COLO668 (cell line): ENCODE measurements at regions not wholly inside any gene's neighbourhood (a gene's known extent, or its start where the extent isn't known, plus 50 kb on each side); places are given as distances from the start of the nearest gene placed in this dataset.
"Not testable (repeated sequence)": the region's sequence is repeated elsewhere in the genome, so short reads cannot be mapped to it uniquely, and the experiment has no call there.

Source experiments
- DNase-seq: peaks from one replicate; lab custom pipeline; 2025; ENCODE audit not compliant: unreplicated experiment; lab: John Stamatoyannopoulos, UW

DNA sequence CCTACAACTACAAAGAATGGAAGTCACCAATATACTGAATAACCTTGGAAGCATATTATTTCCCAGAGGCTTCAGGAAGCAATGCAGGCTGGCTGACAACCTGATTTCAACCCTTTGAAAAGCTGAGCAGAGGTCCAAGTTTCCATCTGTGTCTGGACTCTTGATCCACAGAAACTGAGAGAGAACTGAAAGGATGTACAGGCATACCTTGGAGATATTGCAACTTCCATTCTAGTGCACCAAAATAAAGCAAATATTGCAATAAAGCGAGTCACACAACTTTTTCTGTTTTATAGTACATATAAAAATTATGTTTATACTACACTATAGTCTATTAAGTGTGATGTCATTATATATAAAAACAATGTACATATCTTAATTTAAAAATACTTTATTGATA, 85.3 kb downstream of the TYW3 start:
- no peak for DNase-seq

DNA sequence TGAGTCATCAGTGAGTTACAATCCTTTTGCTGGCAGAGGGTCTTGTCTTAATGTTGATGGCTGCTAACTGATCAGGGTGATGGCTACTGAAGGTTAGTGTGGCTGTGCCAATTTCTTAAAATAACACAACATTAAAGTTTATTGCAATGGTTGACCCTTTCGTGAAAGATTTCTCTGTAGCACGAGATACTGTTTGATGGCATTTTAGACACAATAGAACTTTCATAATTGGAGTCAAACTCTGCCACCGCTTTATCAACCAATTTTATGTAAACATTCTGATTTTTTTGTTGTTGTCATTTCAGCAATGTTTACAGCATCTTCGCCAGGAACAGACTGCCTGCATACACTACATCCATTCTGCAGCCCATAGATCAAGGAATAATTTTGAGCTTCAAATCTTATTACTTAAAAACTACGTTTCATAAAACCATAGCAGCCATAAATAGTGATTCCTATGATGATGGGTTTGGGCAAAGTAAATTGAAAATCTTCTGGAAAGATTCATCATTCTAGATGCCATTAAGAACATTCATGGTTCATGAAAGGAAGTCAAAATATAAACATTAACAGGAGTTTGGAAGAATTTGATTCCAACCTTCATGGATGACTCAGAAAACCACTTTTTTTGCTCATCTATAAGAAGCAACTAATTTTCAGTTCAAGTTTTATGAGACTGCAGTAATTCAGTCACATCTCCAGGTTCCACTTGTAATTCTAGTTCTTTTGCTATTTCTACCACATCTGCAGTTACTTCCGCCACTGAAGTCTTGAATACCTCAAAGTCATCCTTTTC, 85.9 kb downstream of the TYW3 start:
- no peak for DNase-seq

DNA sequence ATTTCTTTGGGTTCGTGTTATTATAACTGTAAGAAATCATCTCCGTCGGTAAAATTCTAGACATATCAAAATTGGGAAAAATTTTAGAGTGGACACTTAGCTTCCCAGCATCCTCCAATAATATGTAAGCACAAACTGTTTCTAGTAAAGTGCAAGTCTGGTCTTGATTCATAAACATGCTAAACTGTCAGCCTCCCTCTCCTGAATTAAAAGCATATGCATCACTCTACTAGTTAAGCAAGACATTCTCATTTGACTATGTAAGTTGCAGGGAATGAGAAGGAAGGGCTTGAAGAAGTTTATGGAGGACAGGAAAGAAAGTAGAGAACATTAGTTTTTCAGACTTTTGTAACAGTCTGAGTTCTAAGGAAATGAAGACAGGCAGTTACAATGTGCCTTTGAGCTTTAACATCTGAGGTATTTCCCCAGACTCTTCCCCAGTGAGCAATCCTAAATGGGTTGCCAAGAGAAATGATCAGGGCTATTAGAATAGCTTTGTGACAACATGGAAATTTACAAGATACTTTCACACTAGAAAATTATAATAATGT, 90.0 kb downstream of the TYW3 start:
- no peak for DNase-seq

DNA sequence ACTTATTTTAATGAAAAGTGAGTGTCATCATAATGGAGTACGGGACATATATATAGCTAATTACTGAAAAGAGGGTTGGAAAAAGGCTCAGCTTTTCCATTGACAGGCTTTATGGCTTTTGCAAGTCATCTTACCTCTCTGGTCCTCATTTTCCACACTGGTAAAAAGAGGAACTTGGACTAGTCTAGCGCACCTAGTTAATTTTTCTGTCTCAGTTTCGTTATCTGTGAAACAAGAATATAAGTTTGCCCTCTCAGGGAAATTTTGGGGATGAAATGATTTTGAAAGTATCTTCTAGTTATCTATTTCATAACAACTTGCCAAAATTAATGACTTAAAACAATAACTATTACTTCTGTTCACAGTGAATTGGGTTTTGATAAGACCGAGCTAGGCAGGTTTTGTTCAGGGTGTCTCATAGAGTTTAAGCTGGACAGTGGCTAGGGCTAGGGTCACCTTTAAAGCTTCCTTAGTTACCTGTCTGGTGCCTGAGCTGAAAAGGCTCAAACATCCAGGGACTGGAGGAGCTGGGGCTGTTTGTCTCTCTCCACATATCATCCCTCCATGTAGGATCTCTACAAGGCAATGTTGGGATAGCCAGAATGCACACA, 91.7 kb downstream of the TYW3 start:
- DNase-seq = no peak

DNA sequence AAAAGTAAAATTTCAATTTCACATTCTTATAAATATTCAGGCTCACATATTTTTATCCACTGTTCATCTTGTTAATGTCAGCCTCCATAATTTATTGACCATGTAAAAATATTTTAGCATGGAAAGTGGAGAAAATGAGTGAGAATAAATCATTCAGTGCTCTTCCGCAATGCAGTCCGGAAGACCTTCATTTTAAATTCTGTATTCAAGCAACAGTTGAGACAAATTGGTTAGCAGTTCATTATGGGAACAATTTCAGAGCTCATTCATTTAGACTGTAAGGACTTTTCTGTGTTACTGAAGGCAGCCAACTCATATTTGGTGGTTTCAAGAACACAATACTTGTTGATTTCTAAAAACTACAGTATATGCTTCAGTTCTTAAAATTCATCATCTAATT, 97.8 kb downstream of the TYW3 start:
- no peak for DNase-seq

DNA sequence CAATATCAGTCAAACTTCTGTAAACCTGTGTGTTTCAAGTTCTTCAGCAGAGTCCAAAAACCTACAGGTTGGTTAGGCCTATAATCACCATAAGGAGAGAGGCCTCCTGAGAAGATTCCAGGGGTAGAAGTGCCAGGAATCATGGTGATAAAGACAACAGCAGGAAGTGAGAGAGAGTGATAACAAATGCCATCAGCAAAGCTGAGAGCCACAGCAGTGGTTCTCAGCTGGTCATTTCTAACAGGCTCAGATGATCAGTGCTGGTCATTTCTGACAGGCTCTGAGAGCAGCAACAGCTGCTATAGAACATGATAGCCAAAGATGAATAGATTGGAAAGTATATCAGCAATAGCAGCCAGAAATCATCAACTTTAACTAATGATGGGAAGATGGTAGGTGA, 101.3 kb downstream of the TYW3 start:
- DNase-seq = no peak

DNA sequence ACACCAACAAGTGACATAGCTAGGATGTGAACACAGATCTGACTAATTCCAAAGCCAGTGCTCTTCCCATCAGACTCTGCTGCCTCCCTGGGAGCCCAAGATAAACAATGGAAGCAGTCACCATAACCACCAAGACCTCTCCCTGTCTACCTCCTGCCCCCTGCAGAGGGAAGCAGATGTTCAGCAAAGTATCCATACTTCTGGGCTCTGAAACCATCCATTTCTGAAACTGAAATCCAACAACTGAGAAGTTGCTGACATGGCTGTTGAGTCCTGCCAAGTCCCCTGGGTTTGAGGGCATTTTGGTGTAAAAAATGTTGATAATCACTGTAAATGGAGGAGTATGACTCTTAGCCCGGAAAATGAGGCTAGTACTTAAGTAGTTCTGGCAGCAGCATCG, 102.1 kb downstream of the TYW3 start:
- no peak for DNase-seq

DNA sequence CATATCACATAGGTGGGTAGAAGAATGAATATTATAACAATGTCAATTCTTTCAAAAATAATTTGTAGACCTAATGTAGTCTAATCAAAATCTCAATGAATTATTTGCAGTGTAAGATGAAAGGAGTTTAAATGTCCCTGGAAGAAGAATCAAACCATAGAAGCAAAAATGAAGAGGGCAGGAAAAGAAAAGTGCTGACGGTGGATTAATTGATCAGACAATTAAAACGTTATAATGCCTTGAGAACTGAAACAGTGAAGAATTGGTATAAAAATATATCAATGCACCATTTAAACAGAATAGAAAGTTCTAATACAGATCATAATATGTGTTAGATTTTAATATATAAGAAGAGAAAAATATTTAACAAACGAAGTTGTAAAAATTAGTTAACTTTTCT, 109.8 kb downstream of the TYW3 start:
- DNase-seq = no peak

DNA sequence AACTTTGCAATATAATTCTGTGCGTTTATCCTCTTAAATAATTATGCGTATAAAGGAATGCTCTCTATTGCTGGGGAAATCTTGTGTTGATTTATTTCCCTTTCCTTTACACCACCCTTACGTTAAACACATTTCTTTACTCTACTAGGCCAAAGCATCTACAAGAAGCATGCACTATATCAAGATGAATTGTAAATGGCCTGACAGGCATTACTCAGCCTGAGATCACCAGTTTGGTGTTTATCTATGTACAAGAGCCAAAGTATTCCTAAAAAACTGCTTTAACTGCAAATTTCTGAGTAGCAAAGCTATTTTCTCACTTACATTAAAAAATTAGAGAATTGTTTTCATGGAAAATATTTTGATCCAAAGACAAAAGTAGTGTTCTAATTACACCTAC, 114.8 kb downstream of the TYW3 start:
- no peak for DNase-seq

DNA sequence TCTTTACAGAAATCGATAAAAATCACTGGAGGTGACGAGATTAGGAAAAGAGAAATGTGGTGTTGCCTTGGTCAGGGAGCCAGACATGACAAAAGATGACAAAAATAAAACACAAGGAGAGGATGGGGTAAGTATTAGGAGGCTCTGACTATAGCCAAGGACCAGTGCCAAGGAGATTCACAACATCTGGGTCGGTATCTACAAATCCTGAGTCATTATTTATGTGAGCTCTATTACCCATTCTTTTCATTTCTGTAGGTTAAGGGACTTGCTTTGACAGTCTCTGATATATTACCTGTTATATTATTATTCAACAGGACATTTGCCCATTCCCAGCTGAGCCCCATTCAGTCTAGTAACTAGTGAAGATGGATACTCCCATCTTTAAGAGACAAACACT, 120.8 kb downstream of the TYW3 start:
- no peak for DNase-seq

DNA sequence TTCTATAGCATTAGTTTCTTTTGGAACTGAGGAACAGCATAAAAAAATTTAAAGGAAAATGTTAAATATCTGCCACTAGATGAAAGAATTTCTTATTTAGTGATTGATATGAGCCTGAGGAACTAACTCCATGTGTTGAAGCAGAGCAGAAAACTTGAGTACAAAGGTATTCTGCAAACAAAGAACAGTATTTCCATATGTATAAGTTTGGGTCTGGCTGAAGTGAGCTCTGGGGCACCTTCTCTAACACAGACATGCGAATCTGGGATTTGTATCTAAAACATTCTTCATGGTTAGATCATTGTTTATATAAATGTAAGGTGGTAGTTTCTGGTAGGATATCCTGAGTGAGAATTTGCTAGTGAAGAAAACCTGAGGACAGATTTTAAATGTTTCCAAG, 123.2 kb downstream of the TYW3 start:
- DNase-seq = no peak

DNA sequence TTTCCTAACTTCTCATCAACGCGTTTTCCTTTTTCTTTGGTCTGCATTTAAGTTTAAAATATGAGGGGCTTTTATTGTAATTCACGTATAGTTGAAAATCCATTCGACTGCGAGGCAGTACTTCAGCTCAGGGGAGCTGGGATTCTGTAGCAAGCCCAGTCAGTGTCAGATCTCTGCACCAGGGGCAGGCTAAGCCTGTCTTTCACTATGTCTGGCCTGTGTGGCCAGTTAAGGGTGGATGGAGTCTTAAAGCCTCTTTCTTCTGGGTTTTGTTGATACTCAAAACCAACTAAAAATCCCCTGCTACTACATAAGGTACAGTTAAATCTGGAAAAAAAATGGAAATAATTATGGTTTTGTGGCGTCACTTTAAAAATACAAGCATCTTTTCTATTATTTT, 124.7 kb downstream of the TYW3 start:
- no peak for DNase-seq

DNA sequence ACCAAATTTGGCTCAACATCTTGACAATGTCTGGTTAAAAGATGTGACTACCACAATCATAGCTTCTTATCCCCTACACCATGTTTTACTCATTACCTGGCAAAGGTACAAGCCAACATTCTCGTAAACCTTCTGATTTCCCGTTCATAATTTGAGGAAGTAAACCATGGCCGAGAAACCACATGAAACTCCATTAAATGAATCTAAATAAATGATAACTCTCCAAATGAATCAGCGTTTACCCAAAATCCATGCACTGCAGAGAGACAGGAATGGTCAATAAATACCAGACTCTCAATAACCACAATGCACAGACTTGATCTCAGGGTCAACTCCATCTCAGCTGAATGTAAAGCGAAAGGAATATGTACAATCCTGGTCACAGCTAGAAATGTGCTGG, 125.2 kb downstream of the TYW3 start:
- no peak for DNase-seq

DNA sequence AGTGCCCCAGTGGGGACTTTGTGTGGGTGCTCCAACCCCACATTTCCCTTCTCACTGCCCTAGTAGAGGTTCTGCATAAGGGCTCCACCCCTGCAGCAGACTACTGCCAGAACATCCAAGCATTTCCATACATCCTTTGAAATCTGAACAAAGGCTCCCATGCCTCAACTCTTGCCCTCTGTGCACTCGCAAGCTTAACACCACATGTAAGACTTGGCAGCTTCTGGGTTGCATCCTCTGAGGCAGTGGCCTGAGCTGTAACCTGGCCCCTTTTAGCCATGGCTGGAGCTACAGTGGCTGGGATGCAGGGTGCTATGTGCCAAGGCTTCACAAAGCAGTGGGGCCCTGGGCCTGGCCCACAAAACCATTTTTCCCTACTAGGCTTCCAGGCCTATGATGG, 128.9 kb downstream of the TYW3 start:
- DNase-seq = no peak

DNA sequence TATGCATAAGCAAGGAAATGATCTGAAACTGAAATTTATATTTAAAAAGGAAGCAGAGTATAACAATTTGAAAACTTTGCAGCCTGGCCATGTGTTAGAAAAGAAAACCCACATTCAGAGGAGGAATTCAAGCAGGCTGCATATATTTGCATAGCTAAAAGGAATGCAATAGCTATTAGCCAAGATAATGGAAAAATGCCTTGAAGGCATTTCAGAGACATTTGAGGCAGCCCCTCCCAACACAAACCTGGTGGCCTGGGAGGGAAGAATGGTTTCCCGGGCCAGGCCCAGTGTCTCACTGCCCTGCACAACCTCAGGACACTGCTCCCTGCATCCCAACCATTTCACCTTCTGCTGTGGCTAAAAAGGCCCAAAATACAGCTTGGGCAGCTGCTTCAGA, 136.8 kb downstream of the TYW3 start:
- DNase-seq = no peak

DNA sequence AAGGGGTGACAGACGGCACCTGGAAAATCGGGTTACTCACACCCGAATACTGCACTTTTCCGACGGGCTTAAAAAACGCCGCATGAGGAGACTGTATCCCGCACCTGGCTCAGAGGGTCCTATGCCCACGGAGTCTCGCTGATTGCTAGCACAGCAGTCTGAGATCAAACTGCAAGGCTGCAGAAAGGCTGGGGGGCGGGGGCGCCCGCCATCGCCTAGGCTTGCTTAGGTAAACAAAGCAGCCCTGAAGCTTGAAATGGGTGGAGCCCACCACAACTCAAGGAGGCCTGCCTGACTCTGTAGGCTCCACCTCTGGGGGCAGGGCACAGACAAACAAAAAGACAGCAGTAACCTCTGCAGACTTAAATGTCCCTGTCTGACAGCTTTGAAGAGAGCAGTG, 144.4 kb downstream of the TYW3 start:
- DNase-seq = not testable (repeated sequence)

DNA sequence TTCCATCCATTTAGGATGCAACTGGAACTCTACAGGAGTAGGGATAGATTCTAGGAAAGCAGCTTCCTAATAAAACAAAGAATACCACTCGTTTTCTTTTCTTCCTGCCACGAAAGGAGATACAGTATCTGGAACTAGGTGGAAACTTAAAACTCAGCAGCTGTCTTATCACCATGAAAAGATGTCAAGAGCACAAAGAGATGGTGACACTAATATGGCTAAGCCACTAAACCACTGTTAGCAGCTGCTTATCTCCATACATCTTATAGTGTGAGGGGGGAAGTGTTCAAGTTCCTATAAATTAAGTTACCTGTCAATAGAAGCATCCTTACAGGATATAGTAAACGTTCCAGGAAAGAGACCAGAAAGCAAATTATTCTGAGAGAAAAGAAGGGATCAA, 162.5 kb downstream of the TYW3 start:
- DNase-seq = no peak

DNA sequence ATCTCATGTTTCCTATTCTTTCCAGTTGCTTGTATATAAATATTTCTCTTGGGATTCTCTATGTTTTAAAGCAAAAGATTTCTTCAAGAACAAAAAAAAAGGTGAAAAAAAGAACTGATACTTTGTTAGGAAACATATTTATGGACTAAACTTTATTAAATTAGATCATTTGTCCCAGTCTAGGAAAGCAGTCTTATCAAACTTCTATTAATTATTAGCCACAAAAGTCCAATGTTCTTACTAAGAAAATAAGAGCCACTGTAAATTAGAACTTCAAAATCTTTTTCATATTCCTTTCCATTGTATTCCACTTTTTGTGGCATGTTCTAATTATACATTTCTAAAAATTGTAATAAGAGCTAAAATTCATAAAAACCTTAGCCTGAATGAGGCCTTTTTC, 175.2 kb downstream of the TYW3 start:
- DNase-seq = no peak

DNA sequence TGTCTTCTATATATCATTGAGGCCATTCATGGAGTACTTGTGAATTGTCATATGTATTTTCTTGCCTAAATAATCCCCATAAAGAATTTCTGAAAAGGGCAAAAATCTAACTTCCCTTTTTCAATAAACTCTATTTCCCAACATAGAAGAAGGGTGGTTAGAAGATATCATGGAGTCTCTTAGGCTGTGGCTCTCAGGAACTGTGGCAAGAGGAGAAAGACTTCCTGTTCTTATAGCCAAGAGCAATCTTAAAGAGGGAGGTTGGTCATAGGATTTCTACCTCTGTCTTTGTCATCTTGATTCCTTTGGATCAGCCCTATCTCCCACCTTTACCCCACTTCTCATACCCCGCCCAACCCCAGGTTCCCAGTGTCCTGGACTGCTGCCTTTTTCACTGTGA, 175.8 kb downstream of the TYW3 start:
- DNase-seq = no peak

DNA sequence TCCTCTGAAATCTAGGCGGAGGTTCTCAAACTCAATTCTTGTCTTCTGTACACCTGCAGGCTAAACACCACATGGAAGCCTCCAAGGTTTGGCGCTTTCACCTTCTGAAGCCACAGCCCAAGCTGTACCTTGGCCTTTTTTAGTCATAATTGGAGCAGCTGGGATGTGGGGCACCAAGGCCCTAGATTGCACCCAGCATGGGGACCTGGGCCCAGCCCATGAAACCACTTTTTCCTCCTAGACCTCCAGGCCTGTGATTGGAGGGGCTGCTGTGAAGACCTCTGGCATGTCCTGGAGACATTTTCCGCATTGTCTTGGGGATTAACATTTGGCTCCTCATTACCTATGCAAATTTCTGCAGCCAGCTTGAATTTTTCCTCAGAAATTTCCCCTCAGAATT, 181.0 kb downstream of the TYW3 start:
- no peak for DNase-seq

DNA sequence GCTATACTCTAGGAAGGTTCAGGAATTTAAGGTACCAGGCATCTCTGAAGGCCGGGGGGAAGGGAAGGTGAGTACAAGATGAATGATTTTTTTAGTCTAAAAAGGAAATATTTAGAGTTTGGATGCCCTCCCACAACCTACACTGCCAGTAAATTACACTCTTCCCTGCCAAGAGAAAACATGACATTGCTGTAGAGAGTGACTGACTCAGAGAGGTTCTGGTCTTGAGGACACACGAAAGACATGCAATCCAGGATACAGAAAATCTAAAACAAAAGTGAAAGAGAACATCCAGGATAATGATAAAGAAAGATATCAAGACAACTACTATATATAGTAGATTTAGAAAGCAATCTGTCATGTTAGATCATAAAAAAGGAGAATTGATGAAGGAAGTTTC, 200.5 kb downstream of the TYW3 start:
- no peak for DNase-seq

DNA sequence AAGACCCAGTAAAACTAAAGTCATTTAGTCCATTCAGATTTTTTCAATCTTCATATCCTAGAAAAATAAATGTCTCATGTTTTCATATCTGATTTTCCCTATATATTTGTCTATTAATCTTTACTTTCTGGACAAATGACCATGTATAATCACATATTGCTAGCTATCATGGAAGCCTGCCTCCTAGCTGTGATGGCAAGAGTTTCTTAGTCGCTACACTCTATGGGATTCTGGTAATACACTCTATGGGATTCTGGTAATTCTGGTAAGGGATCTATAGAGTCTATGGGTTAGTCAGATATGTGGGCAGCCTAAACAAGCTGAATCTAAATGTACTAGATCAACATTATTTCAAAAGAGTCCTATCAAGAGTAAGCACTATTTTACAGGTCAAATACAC, 198.7 kb upstream of the LHX8 start:
- DNase-seq = no peak

DNA sequence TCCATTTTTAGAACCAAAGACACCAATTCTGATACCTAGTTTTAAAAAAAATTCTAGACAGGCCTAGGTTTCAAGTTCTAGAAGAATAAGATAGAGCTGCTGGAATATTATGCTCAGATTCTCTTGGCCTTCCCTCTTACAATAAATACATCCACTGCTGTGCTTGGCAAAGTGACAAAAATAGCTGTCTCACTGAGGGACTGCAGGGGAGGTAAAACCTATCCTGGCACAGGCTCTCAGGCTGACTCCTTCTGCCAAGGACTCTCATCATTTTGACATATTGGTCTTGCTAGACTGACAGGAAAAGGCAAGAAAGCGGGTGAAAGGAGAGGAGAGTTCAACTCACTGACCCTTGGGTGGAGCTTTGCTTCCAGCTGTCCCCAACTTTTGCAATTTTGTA, 197.0 kb upstream of the LHX8 start:
- peak; percentile 19 for DNase-seq
